Keratinocyte (primary cell): ENCODE measurements at regions not wholly inside any gene's neighbourhood (a gene's known extent, or its start where the extent isn't known, plus 50 kb on each side); places are given as distances from the start of the nearest gene placed in this dataset.

Experiments
- DNase-seq: peaks from one replicate; pipeline ENCODE4 v3.0.0-alpha.2; 2011; ENCODE audit warnings: low read depth, missing footprints, low spot score
- FAIRE-seq: peaks from 2 replicates; lab custom pipeline; 2011; peaks lifted over from hg19 to GRCh38; lab: Jason Lieb, UNC
- H2AFZ ChIP-seq: 2 replicates; pipeline ENCODE4 v1.6.0; 2012; ENCODE audit warnings: low read length, control low read depth, inconsistent platforms; ENCODE audit not compliant: control insufficient read depth
- H3K27ac ChIP-seq: 2 replicates; pipeline ENCODE4 v1.5.1; 2011; ENCODE audit warnings: low read length; ENCODE audit not compliant: control insufficient read depth, insufficient read depth
- H3K27me3 ChIP-seq: 3 replicates; pipeline ENCODE4 v1.6.0; 2011; ENCODE audit warnings: low read length; ENCODE audit not compliant: control insufficient read depth, insufficient read depth; ENCODE audit errors: extremely low read depth
- H3K36me3 ChIP-seq, 2 experiments: 2 replicates in 1 of 2; 3 replicates in 1 of 2; pipeline ENCODE4 v1.5.1; 2011; ENCODE audit warnings: low read length in 2 of 2, mild to moderate bottlenecking in 1 of 2; ENCODE audit not compliant: control insufficient read depth in 2 of 2, insufficient read depth in 2 of 2; ENCODE audit errors: extremely low read depth in 1 of 2
- H3K4me1 ChIP-seq: 3 replicates; pipeline ENCODE4 v1.5.1; 2011; ENCODE audit warnings: low read length; ENCODE audit not compliant: control insufficient read depth, insufficient read depth; ENCODE audit errors: extremely low read depth
- H3K4me2 ChIP-seq: 3 replicates; pipeline ENCODE4 v1.6.0; 2011; ENCODE audit warnings: low read depth, low read length; ENCODE audit not compliant: control insufficient read depth, insufficient read depth; ENCODE audit errors: extremely low read depth
- H3K4me3 ChIP-seq, 3 experiments: fragments of 200-600 bp in 1 of 3; sonication (generic) in 1 of 3; 2 replicates in 2 of 3; 3 replicates in 1 of 3; pipeline ENCODE4 v1.5.1; 2011 to 2016; ENCODE audit warnings: low read length in 3 of 3, mild to moderate bottlenecking in 3 of 3, control low read depth in 2 of 3, inconsistent platforms in 1 of 3, low read depth in 1 of 3, mixed read lengths in 1 of 3, mixed run types in 1 of 3, moderate library complexity in 1 of 3; ENCODE audit not compliant: control insufficient read depth in 2 of 3, insufficient read depth in 2 of 3; ENCODE audit errors: extremely low read depth in 1 of 3
- H3K79me2 ChIP-seq: 2 replicates; pipeline ENCODE4 v1.6.0; 2012; ENCODE audit warnings: low read length; ENCODE audit not compliant: control insufficient read depth, insufficient read depth
- H3K9ac ChIP-seq: 3 replicates; pipeline ENCODE4 v1.6.0; 2011; ENCODE audit warnings: low read length; ENCODE audit not compliant: control insufficient read depth, insufficient read depth; ENCODE audit errors: extremely low read depth
- H3K9me1 ChIP-seq: 3 replicates; pipeline ENCODE4 v1.6.0; 2011; ENCODE audit warnings: low read length; ENCODE audit not compliant: control insufficient read depth, insufficient read depth; ENCODE audit errors: extremely low read depth
- H3K9me3 ChIP-seq: 2 replicates; pipeline ENCODE4 v1.5.1; 2012; ENCODE audit warnings: low read depth, low read length; ENCODE audit not compliant: control insufficient read depth
- H4K20me1 ChIP-seq: 3 replicates; pipeline ENCODE4 v1.6.0; 2011; ENCODE audit warnings: low read length; ENCODE audit not compliant: control insufficient read depth, insufficient read depth; ENCODE audit errors: extremely low read depth
- CTCF ChIP-seq, 3 experiments: IDR thresholded peaks in 1 of 3; conservative IDR thresholded peaks in 1 of 3; optimal IDR thresholded peaks in 1 of 3; 2 replicates in 2 of 3; 3 replicates in 1 of 3; pipeline versions ENCODE3 to v1.5.1; 2011; ENCODE audit warnings: low read length in 3 of 3, mild to moderate bottlenecking in 3 of 3, moderate library complexity in 2 of 3, control low read depth in 1 of 3, inconsistent platforms in 1 of 3; ENCODE audit not compliant: insufficient read depth in 2 of 3; ENCODE audit errors: extremely low read depth in 1 of 3
- EZH2 ChIP-seq: IDR thresholded peaks from one replicate; pipeline ENCODE4 v1.6.1; 2012; ENCODE audit warnings: inconsistent platforms, mild to moderate bottlenecking, low read length, moderate library complexity
- dilution Hi-C: fragments of 300-500 bp; cut with MboI; formaldehyde crosslinking; loops from one replicate; pipeline ENCODE4 v1.7.0; 2020; ENCODE audit warnings: low sequenced_read_pairs; ENCODE audit not compliant: extremely low pct_ligation_motif_present

- dilution Hi-C loops = no loop called here
- no peaks in the 10 kb centered on the region for H3K4me1 ChIP-seq
- no peaks in the 10 kb centered on the region for H3K9me3 ChIP-seq
- DNase-seq = no peak
- H3K27ac ChIP-seq = no peak overlapping the region
- H3K79me2 ChIP-seq = no peaks in the 10 kb centered on the region
- TF ChIP-seq EZH2 = no peak
- no peak for TF ChIP-seq CTCF (optimal IDR thresholded peaks at IDR 0.05 in 1 of 3, IDR thresholded peaks at IDR 0.05 in 1 of 3, conservative IDR thresholded peaks at IDR 0.05 in 1 of 3; ENCODE audit: extremely low read depth in 1 of 3, insufficient read depth in 2 of 3, low read length in 3 of 3)
- no peak overlapping the region for H3K4me3 ChIP-seq
- FAIRE-seq = no peak
- H3K4me2 ChIP-seq = no peak overlapping the region
- H4K20me1 ChIP-seq = no peaks in the 10 kb centered on the region
- no peaks in the 10 kb centered on the region for H3K27me3 ChIP-seq
- no peaks in the 10 kb centered on the region for H3K36me3 ChIP-seq
- H2AFZ ChIP-seq = no peak overlapping the region
- H3K9ac ChIP-seq = no peak overlapping the region
- H3K9me1 ChIP-seq = no peaks in the 10 kb centered on the region
Measured at GRCh38 chr2:144304202-144304601, 215.7 kb downstream of the ZEB2 start.

GRCh38 chr2:144300632-144301031 lies 219.3 kb downstream of the ZEB2 start:
- no peaks in the 10 kb centered on the region for H3K27me3 ChIP-seq
- no peak overlapping the region for H2AFZ ChIP-seq
- H3K36me3 ChIP-seq = no peaks in the 10 kb centered on the region
- H3K4me1 ChIP-seq = no peaks in the 10 kb centered on the region
- FAIRE-seq (no peak), DNase-seq (no peak)
- H3K9me3 ChIP-seq = no peaks in the 10 kb centered on the region
- H3K9me1 ChIP-seq = no peaks in the 10 kb centered on the region
- H3K4me3 ChIP-seq = no peak overlapping the region
- TF ChIP-seq CTCF (optimal IDR thresholded peaks at IDR 0.05 in 1 of 3, IDR thresholded peaks at IDR 0.05 in 1 of 3, conservative IDR thresholded peaks at IDR 0.05 in 1 of 3; ENCODE audit: extremely low read depth in 1 of 3, insufficient read depth in 2 of 3, low read length in 3 of 3) = no peak
- TF ChIP-seq EZH2 = no peak
- H4K20me1 ChIP-seq = no peaks in the 10 kb centered on the region
- no peak overlapping the region for H3K4me2 ChIP-seq
- no peak overlapping the region for H3K9ac ChIP-seq
- dilution Hi-C loops = no loop called here
- H3K27ac ChIP-seq = no peak overlapping the region
- no peaks in the 10 kb centered on the region for H3K79me2 ChIP-seq
